GM23338 (cell line): ENCODE measurements at regions not wholly inside any gene's neighbourhood (a gene's known extent, or its start where the extent isn't known, plus 50 kb on each side); places are given as distances from the start of the nearest gene placed in this dataset.

Experiments used
- ATAC-seq: fragments of 200-7000 bp; cut with Tn5 transposase; 3 replicates; pipeline ENCODE4 v1.9.1; 2020
- DNase-seq: peaks from one replicate; pipeline ENCODE4 v3.0.0-alpha.2; 2015; ENCODE audit warnings: low spot score
- H2AFZ ChIP-seq: fragments of 200-600 bp; sonication (generic); 2 replicates; pipeline ENCODE4 v1.8.0; 2016; ENCODE audit warnings: antibody characterized with exemption, mild to moderate bottlenecking, moderate library complexity
- H3F3A ChIP-seq: fragments of 200-600 bp; sonication (generic); replicated peaks from 2 replicates; pipeline ENCODE4 v1.8.0; 2017; ENCODE audit warnings: antibody characterized with exemption, mixed run types, low read depth
- H3K27ac ChIP-seq: fragments of 200-600 bp; sonication (generic); 2 replicates; pipeline ENCODE4 v1.6.1; 2016; ENCODE audit warnings: low read depth
- H3K27me3 ChIP-seq: fragments of 200-600 bp; sonication (generic); 2 replicates; pipeline ENCODE4 v1.8.0; 2016; ENCODE audit warnings: mild to moderate bottlenecking, mixed run types, moderate library complexity; ENCODE audit not compliant: insufficient read depth
- H3K36me3 ChIP-seq: fragments of 200-600 bp; sonication (generic); 2 replicates; pipeline ENCODE4 v1.8.0; 2016; ENCODE audit warnings: mild to moderate bottlenecking; ENCODE audit not compliant: insufficient read depth
- H3K4me1 ChIP-seq: fragments of 200-600 bp; sonication (generic); 2 replicates; pipeline ENCODE4 v1.8.0; 2016; ENCODE audit warnings: mild to moderate bottlenecking, moderate library complexity; ENCODE audit not compliant: insufficient read depth
- H3K4me2 ChIP-seq: fragments of 200-600 bp; sonication (generic); 2 replicates; pipeline ENCODE4 v1.7.1; 2017; ENCODE audit warnings: mixed run types
- H3K4me3 ChIP-seq: fragments of 200-600 bp; sonication (generic); 2 replicates; pipeline ENCODE4 v1.6.1; 2016; ENCODE audit warnings: mixed run types
- H3K79me2 ChIP-seq: fragments of 200-600 bp; sonication (generic); replicated peaks from 2 replicates; pipeline ENCODE4 v1.8.0; 2017; ENCODE audit warnings: mild to moderate bottlenecking; ENCODE audit not compliant: insufficient read depth
- H3K9me2 ChIP-seq: fragments of 200-600 bp; sonication (generic); 2 replicates; pipeline ENCODE4 v1.8.0; 2017; ENCODE audit not compliant: insufficient read depth
- H4K20me1 ChIP-seq: fragments of 200-600 bp; sonication (generic); replicated peaks from 2 replicates; pipeline ENCODE4 v1.8.0; 2017; ENCODE audit warnings: mild to moderate bottlenecking; ENCODE audit not compliant: insufficient read depth
- H3K27ac Mint-ChIP-seq: 2 replicates; pipeline ENCODE4 v1.8.0; 2020; ENCODE audit warnings: inconsistent platforms, mild to moderate bottlenecking, moderate library complexity, mixed read lengths
- H3K27me3 Mint-ChIP-seq: 3 replicates; pipeline ENCODE4 v1.8.0; 2022; ENCODE audit warnings: low read depth, mild to moderate bottlenecking, moderate library complexity, mixed read lengths, inconsistent platforms; ENCODE audit not compliant: insufficient read depth, poor library complexity
- H3K36me3 Mint-ChIP-seq: 3 replicates; pipeline ENCODE4 v1.8.0; 2021; ENCODE audit warnings: low read depth, mild to moderate bottlenecking, inconsistent platforms, moderate library complexity, mixed read lengths
- H3K4me1 Mint-ChIP-seq: 3 replicates; pipeline ENCODE4 v1.8.0; 2020; ENCODE audit warnings: mild to moderate bottlenecking, inconsistent platforms, mixed read lengths
- H3K4me3 Mint-ChIP-seq: 3 replicates; pipeline ENCODE4 v1.8.0; 2021; ENCODE audit warnings: moderate library complexity, mild to moderate bottlenecking, inconsistent platforms, mixed read lengths
- H3K9me3 Mint-ChIP-seq: 3 replicates; pipeline ENCODE4 v1.8.0; 2020; ENCODE audit warnings: moderate library complexity, mild to moderate bottlenecking, inconsistent platforms, mixed read lengths
- CREB1 ChIP-seq: fragments of 250-450 bp; sonication (Bioruptor Pico); IDR thresholded peaks from 2 replicates; pipeline ENCODE4 v1.5.0; 2020; ENCODE audit warnings: low read depth, mild to moderate bottlenecking, moderate library complexity
- ETS1 ChIP-seq: IDR thresholded peaks from 2 replicates; pipeline ENCODE4 v1.6.1; 2016; ENCODE audit warnings: antibody characterized with exemption
- EZH2 ChIP-seq: fragments of 200-600 bp; sonication (generic); IDR thresholded peaks from one replicate; pipeline ENCODE4 v1.8.0; 2017; ENCODE audit warnings: antibody characterized with exemption, mild to moderate bottlenecking, low read depth; ENCODE audit not compliant: unreplicated experiment
- EZH2phosphoT487 ChIP-seq: fragments of 200-600 bp; sonication (generic); IDR thresholded peaks from one replicate; pipeline ENCODE4 v1.8.1; 2018; ENCODE audit warnings: antibody characterized with exemption; ENCODE audit not compliant: unreplicated experiment
- JUNB ChIP-seq: IDR thresholded peaks from one replicate; pipeline ENCODE4 v1.6.1; 2016; ENCODE audit warnings: antibody characterized with exemption; ENCODE audit not compliant: unreplicated experiment
- NANOG ChIP-seq: IDR thresholded peaks from 2 replicates; pipeline ENCODE4 v1.6.1; 2016; ENCODE audit warnings: antibody characterized with exemption, borderline replicate concordance
- POLR2AphosphoS5 ChIP-seq: IDR thresholded peaks from 2 replicates; pipeline ENCODE4 v1.6.1; 2016; ENCODE audit warnings: antibody characterized with exemption, low read depth
- REST ChIP-seq: IDR thresholded peaks from one replicate; pipeline ENCODE4 v1.6.1; 2018; ENCODE audit warnings: antibody characterized with exemption; ENCODE audit not compliant: unreplicated experiment
- STAT1 ChIP-seq: IDR thresholded peaks from one replicate; pipeline ENCODE4 v1.6.1; 2016; ENCODE audit warnings: antibody characterized with exemption; ENCODE audit not compliant: unreplicated experiment
- ZNF114 ChIP-seq: fragments of 250-450 bp; sonication (Bioruptor Pico); IDR thresholded peaks from 2 replicates; pipeline ENCODE4 v1.5.0; 2020; ENCODE audit warnings: mild to moderate bottlenecking, moderate library complexity
- ZNF331 ChIP-seq: fragments of 250-450 bp; sonication (Bioruptor Pico); IDR thresholded peaks from 2 replicates; pipeline ENCODE4 v1.5.0; 2020; ENCODE audit warnings: low read depth, mild to moderate bottlenecking, moderate library complexity
- TF ChIP-seq, protein P1 (sequence below): fragments of 250-450 bp; sonication (Bioruptor Pico); IDR thresholded peaks from 2 replicates; pipeline ENCODE4 v1.5.0; 2020; ENCODE audit warnings: mild to moderate bottlenecking, moderate library complexity
- TF ChIP-seq, protein P2 (sequence below), 2 experiments: fragments of 200-600 bp in 1 of 2; sonication (generic) in 1 of 2; conservative IDR thresholded peaks; 2 replicates each; pipeline versions ENCODE4 v1.5.1 to v1.6.1; 2016 to 2017; ENCODE audit warnings: antibody characterized with exemption in 2 of 2, low read depth in 2 of 2, mild to moderate bottlenecking in 2 of 2, moderate library complexity in 1 of 2

GRCh38 chr2:19695706-19696105, 206.1 kb downstream of the TTC32 start:
- no peak overlapping the region for H3K27ac Mint-ChIP-seq
- H3K4me2 ChIP-seq = no peak overlapping the region
- no peak overlapping the region for H3K27ac ChIP-seq
- H4K20me1 ChIP-seq = no peaks in the 10 kb centered on the region
- no peak overlapping the region for H2AFZ ChIP-seq
- H3K36me3 Mint-ChIP-seq = no peaks in the 10 kb centered on the region
- H3K9me2 ChIP-seq = 0 out of 2 replicates have a peak, but pooled peaks cover 3% of the 10 kb centered on the region
- no peaks in the 10 kb centered on the region; the same call in 2 of the 3 replicates for H3K4me1 Mint-ChIP-seq
- H3K27me3 ChIP-seq = no peaks in the 10 kb centered on the region
- peaks cover 2% of the 10 kb centered on the region for H3K27me3 Mint-ChIP-seq
- no peak overlapping the region for H3K4me3 Mint-ChIP-seq
- DNase-seq (no peak), ATAC-seq (no peak)
- no peaks in the 10 kb centered on the region for H3K4me1 ChIP-seq
- no peak for TF ChIP-seq EZH2
- TF ChIP-seq EZH2phosphoT487 = no peak
- no peak for TF ChIP-seq JUNB
- TF ChIP-seq, protein P1, sequence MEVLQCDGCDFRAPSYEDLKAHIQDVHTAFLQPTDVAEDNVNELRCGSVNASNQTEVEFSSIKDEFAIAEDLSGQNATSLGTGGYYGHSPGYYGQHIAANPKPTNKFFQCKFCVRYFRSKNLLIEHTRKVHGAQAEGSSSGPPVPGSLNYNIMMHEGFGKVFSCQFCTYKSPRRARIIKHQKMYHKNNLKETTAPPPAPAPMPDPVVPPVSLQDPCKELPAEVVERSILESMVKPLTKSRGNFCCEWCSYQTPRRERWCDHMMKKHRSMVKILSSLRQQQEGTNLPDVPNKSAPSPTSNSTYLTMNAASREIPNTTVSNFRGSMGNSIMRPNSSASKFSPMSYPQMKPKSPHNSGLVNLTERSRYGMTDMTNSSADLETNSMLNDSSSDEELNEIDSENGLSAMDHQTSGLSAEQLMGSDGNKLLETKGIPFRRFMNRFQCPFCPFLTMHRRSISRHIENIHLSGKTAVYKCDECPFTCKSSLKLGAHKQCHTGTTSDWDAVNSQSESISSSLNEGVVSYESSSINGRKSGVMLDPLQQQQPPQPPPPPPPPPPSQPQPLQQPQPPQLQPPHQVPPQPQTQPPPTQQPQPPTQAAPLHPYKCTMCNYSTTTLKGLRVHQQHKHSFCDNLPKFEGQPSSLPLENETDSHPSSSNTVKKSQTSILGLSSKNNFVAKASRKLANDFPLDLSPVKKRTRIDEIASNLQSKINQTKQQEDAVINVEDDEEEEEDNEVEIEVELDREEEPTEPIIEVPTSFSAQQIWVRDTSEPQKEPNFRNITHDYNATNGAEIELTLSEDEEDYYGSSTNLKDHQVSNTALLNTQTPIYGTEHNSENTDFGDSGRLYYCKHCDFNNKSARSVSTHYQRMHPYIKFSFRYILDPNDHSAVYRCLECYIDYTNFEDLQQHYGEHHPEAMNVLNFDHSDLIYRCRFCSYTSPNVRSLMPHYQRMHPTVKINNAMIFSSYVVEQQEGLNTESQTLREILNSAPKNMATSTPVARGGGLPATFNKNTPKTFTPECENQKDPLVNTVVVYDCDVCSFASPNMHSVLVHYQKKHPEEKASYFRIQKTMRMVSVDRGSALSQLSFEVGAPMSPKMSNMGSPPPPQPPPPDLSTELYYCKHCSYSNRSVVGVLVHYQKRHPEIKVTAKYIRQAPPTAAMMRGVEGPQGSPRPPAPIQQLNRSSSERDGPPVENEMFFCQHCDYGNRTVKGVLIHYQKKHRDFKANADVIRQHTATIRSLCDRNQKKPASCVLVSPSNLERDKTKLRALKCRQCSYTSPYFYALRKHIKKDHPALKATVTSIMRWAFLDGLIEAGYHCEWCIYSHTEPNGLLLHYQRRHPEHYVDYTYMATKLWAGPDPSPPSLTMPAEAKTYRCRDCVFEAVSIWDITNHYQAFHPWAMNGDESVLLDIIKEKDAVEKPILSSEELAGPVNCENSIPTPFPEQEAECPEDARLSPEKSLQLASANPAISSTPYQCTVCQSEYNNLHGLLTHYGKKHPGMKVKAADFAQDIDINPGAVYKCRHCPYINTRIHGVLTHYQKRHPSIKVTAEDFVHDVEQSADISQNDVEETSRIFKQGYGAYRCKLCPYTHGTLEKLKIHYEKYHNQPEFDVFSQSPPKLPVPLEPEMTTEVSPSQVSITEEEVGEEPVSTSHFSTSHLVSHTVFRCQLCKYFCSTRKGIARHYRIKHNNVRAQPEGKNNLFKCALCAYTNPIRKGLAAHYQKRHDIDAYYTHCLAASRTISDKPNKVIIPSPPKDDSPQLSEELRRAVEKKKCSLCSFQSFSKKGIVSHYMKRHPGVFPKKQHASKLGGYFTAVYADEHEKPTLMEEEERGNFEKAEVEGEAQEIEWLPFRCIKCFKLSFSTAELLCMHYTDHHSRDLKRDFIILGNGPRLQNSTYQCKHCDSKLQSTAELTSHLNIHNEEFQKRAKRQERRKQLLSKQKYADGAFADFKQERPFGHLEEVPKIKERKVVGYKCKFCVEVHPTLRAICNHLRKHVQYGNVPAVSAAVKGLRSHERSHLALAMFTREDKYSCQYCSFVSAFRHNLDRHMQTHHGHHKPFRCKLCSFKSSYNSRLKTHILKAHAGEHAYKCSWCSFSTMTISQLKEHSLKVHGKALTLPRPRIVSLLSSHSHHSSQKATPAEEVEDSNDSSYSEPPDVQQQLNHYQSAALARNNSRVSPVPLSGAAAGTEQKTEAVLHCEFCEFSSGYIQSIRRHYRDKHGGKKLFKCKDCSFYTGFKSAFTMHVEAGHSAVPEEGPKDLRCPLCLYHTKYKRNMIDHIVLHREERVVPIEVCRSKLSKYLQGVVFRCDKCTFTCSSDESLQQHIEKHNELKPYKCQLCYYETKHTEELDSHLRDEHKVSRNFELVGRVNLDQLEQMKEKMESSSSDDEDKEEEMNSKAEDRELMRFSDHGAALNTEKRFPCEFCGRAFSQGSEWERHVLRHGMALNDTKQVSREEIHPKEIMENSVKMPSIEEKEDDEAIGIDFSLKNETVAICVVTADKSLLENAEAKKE = no peak
- no peak for TF ChIP-seq ZNF114
- TF ChIP-seq CREB1 (CRISPR knock-in tag) = no peak
- TF ChIP-seq ETS1 = no peak
- TF ChIP-seq ZNF331 (CRISPR knock-in tag) = no peak
- no peak for TF ChIP-seq STAT1
- no peak for TF ChIP-seq NANOG
- TF ChIP-seq, protein P2, sequence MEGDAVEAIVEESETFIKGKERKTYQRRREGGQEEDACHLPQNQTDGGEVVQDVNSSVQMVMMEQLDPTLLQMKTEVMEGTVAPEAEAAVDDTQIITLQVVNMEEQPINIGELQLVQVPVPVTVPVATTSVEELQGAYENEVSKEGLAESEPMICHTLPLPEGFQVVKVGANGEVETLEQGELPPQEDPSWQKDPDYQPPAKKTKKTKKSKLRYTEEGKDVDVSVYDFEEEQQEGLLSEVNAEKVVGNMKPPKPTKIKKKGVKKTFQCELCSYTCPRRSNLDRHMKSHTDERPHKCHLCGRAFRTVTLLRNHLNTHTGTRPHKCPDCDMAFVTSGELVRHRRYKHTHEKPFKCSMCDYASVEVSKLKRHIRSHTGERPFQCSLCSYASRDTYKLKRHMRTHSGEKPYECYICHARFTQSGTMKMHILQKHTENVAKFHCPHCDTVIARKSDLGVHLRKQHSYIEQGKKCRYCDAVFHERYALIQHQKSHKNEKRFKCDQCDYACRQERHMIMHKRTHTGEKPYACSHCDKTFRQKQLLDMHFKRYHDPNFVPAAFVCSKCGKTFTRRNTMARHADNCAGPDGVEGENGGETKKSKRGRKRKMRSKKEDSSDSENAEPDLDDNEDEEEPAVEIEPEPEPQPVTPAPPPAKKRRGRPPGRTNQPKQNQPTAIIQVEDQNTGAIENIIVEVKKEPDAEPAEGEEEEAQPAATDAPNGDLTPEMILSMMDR (conservative IDR thresholded peaks at IDR 0.05; ENCODE audit: low read depth in 2 of 2) = no peak
- no peak for TF ChIP-seq REST
- TF ChIP-seq POLR2AphosphoS5 = no peak
- no peaks in the 10 kb centered on the region for H3F3A ChIP-seq
- H3K4me3 ChIP-seq = no peak overlapping the region
- H3K36me3 ChIP-seq = no peaks in the 10 kb centered on the region
- peaks cover 2% of the 10 kb centered on the region; the same call in 2 of the 3 replicates for H3K9me3 Mint-ChIP-seq
- no peaks in the 10 kb centered on the region for H3K79me2 ChIP-seq
